GM21367 (cell line): ENCODE measurements at regions not wholly inside any gene's neighbourhood (a gene's known extent, or its start where the extent isn't known, plus 50 kb on each side); places are given as distances from the start of the nearest gene placed in this dataset.

ENCODE experiments used
- ATAC-seq: cut with Tn5 transposase; IDR thresholded peaks from one replicate; pipeline ENCODE4 v1.9.1; 2021; ENCODE audit not compliant: unreplicated experiment

GRCh38 chr5:77948476-77948875 is 172.3 kb upstream of the TBCA start:
- ATAC-seq: no peak

GRCh38 chr5:77947041-77947428 is 170.9 kb upstream of the TBCA start:
- no peak for ATAC-seq

- no peak for ATAC-seq
These were observed 170.4 kb upstream of the TBCA start for GRCh38 chr5:77946381-77947040.

- ATAC-seq: no peak
These were observed 169.7 kb upstream of the TBCA start for GRCh38 chr5:77945874-77946273.

GRCh38 chr5:77944757-77945340 is 168.7 kb upstream of the TBCA start:
- no peak for ATAC-seq

- no peak for ATAC-seq
These were observed 167.7 kb upstream of the TBCA start for GRCh38 chr5:77943851-77944250.

GRCh38 chr5:77942578-77943239 is 166.6 kb upstream of the TBCA start:
- ATAC-seq: no peak

- ATAC-seq: peak; percentile 78
These were observed 161.1 kb upstream of the TBCA start for GRCh38 chr5:77937015-77937908.

- ATAC-seq: no peak
These were observed 160.2 kb upstream of the TBCA start for GRCh38 chr5:77936365-77936693.

GRCh38 chr5:77935506-77936364 is 159.6 kb upstream of the TBCA start:
- ATAC-seq: peak; percentile 43

- no peak for ATAC-seq
These were observed 152.7 kb upstream of the TBCA start for GRCh38 chr5:77928776-77929300.

- ATAC-seq: no peak
These were observed 150.2 kb upstream of the TBCA start for GRCh38 chr5:77926337-77926736.

GRCh38 chr5:77925503-77925902 is 149.4 kb upstream of the TBCA start:
- ATAC-seq: no peak

- no peak for ATAC-seq
These were observed 147.9 kb upstream of the TBCA start for GRCh38 chr5:77924081-77924480.

GRCh38 chr5:77923666-77924065 is 147.5 kb upstream of the TBCA start:
- ATAC-seq: no peak

- ATAC-seq: no peak
These were observed 145.1 kb upstream of the TBCA start for GRCh38 chr5:77921094-77921768.

- no peak for ATAC-seq
These were observed 144.4 kb upstream of the TBCA start for GRCh38 chr5:77920359-77921058.

GRCh38 chr5:77915346-77915745 is 139.2 kb upstream of the TBCA start:
- no peak for ATAC-seq

- no peak for ATAC-seq
These were observed 136.6 kb upstream of the TBCA start for GRCh38 chr5:77912721-77913120.
